MM.1S (cell line): ENCODE measurements at regions not wholly inside any gene's neighbourhood (a gene's known extent, or its start where the extent isn't known, plus 50 kb on each side); places are given as distances from the start of the nearest gene placed in this dataset.

Experiments
- CTCF ChIP-seq: fragments of 300-600 bp; sonication (generic); IDR thresholded peaks from 2 replicates; pipeline ENCODE4 v1.5.1; 2016; ENCODE audit warnings: antibody characterized with exemption, low read length, mixed read lengths
- EZH2 ChIP-seq: fragments of 300-600 bp; sonication (generic); optimal IDR thresholded peaks from 2 replicates; pipeline ENCODE3; 2017; ENCODE audit warnings: low read depth, mild to moderate bottlenecking, antibody characterized with exemption, low read length, mixed read lengths
- EZH2phosphoT487 ChIP-seq: fragments of 300-600 bp; sonication (generic); IDR thresholded peaks from 2 replicates; pipeline ENCODE4 v1.6.1; 2018; ENCODE audit warnings: antibody characterized with exemption, low read length

DNA sequence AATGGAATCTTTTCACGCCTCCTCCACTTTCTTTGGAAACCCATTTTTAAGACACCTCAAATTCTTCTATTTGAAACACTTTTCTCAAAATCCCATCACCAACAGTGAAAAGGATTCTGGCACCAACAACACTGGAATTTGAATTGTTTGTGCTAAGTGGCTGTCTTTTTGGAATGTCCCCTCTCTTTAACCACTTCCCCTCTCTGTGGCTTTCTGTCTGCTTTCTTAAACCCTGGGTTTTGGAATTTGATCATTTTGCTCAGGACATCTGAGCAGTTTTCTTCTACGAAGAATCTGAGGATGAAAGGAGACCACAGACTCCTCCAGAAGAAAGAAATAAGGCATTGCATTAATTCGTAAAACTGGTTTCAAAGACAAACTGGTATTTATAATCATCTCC, 89.0 kb downstream of the MXRA5 start:
- TF ChIP-seq CTCF = no peak
- TF ChIP-seq EZH2 = no peak
- no peak for TF ChIP-seq EZH2phosphoT487
